Colonic mucosa (tissue), 4 donors: ENCODE measurements at regions not wholly inside any gene's neighbourhood (a gene's known extent, or its start where the extent isn't known, plus 50 kb on each side); places are given as distances from the start of the nearest gene placed in this dataset.
"Not testable (repeated sequence)": the region's sequence is repeated elsewhere in the genome, so short reads cannot be mapped to it uniquely, and the experiment has no call there.

Source experiments
- DNase-seq: peaks from one replicate; pipeline ENCODE4 v3.0.0-alpha.2; 2020
- H3K27ac ChIP-seq: fragments of 200-600 bp; one replicate; pipeline ENCODE4 v1.8.0; 2021
- H3K27me3 ChIP-seq: fragments of 200-600 bp; one replicate; pipeline ENCODE4 v1.8.0; 2021
- H3K36me3 ChIP-seq: fragments of 200-600 bp; one replicate; pipeline ENCODE4 v1.8.0; 2021
- H3K4me1 ChIP-seq: fragments of 200-600 bp; one replicate; pipeline ENCODE4 v1.8.0; 2021; ENCODE audit warnings: mild to moderate bottlenecking
- H3K4me3 ChIP-seq: fragments of 200-600 bp; one replicate; pipeline ENCODE4 v1.8.0; 2021
- H3K9ac ChIP-seq, 2 donors: one replicate each; pipeline ENCODE4 v1.7.0; 2013; ENCODE audit warnings: control low read depth in 2 of 2, low read depth in 2 of 2, low read length in 2 of 2
- H3K9me3 ChIP-seq: fragments of 200-600 bp; one replicate; pipeline ENCODE4 v1.8.0; 2021
- intact Hi-C: fragments of 100-400 bp; cut with DNase I; formaldehyde crosslinking; loops from one replicate; pipeline ENCODE4 v1.14.1; 2022
- TF ChIP-seq, protein P1 (sequence below): fragments of 200-600 bp; IDR thresholded peaks from one replicate; pipeline ENCODE4 v1.8.0; 2022; ENCODE audit warnings: antibody characterized with exemption, mild to moderate bottlenecking
- donor health status: healthy.
- donor health status: DM: no; HTN: no; CAD: no.
- donor health status: DM: no; HTN: no; CAD: no.

DNA sequence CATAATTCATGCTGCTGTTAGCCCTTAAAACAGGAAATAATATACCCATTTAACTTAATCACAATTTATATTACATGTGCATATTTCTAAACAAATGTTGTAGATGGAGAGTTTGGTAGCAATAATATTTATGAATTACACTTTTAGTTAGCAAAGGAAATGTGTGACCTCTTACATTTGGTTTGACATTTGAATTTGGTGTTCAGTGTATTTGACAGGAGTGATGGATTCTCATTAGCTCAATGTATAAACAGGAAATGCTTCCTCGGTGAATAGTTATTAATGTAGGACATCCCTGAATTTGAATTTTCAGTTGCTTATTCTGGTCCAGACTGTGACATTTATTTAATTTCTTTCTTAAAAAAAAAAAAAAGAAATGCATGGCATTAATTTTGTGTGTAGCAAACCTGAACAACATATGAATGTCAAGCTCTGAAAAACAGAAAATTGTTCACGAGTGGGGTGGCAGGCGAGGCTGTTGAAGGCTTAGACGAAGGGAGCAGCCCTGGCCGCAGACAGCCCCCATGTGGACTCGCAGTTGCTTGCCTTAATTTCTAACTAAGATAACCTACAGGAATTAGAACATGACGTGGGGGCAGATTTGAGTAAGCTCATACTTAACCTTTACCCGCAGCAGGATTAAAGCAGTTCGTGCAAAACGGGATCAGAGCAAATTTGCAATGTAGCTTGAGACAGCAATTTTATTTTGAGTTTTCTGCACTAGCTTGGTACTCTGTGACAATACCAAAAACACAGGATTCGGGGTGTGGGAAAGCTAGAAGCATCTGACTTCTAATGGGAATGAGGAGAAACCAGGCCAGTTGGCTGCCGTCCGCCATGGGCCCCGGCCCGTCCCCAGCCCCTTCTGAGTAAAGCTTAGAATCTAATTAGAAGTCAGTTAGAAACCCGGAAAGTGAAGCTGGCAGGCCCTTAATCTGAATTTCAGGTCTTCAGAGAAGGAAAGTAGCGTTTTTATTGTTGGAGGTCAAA lies 134.3 kb downstream of the MACROH2A1 start:
- no peak overlapping the region for H3K4me3 ChIP-seq
- no peak for DNase-seq
- no peaks in the 10 kb centered on the region for H3K36me3 ChIP-seq
- H3K9ac ChIP-seq, result no peak overlapping the region
- H3K4me1 ChIP-seq, result no peaks in the 10 kb centered on the region
- no peak overlapping the region for H3K27ac ChIP-seq
- no peaks in the 10 kb centered on the region for H3K9me3 ChIP-seq
- TF ChIP-seq, protein P1, sequence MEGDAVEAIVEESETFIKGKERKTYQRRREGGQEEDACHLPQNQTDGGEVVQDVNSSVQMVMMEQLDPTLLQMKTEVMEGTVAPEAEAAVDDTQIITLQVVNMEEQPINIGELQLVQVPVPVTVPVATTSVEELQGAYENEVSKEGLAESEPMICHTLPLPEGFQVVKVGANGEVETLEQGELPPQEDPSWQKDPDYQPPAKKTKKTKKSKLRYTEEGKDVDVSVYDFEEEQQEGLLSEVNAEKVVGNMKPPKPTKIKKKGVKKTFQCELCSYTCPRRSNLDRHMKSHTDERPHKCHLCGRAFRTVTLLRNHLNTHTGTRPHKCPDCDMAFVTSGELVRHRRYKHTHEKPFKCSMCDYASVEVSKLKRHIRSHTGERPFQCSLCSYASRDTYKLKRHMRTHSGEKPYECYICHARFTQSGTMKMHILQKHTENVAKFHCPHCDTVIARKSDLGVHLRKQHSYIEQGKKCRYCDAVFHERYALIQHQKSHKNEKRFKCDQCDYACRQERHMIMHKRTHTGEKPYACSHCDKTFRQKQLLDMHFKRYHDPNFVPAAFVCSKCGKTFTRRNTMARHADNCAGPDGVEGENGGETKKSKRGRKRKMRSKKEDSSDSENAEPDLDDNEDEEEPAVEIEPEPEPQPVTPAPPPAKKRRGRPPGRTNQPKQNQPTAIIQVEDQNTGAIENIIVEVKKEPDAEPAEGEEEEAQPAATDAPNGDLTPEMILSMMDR, result no peak
- no peaks in the 10 kb centered on the region for H3K27me3 ChIP-seq
- intact Hi-C loops, result no loop called here

DNA sequence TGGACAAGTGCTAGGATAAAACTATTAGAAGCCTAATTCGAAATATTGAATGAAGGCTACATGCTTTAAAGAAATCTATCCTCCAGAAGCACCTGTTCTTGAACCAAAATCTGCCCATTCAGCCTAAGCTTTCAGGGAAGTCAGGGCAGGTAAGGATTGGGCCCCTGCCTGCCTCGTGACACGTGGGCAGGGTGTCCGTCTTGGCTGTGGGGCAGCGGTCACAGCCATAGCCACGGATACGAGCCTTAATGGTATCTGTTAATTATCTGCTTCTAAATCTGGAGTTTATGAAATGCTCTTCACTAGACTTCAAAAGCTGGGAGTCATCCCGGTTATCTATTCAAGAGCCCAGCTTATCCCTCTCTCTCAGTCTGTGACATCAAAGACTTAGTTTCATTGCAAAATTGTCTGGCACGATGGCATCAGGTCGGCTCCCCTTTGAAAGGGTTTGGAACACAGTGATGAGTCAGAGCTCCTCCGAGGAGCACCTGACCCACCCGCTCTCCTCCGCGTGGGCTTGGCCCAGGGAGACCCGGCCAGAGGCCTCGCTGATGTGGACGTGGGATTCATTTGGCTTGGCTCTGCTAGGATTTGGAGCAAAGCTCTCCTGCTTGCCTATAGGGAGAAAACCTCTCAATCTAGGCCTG lies 135.9 kb downstream of the MACROH2A1 start:
- Histone ChIP-seq H3K9ac (no peak overlapping the region), H3K36me3 (no peaks in the 10 kb centered on the region), H3K27me3 (no peaks in the 10 kb centered on the region), H3K4me1 (no peaks in the 10 kb centered on the region), H3K9me3 (no peaks in the 10 kb centered on the region), H3K4me3 (no peak overlapping the region), H3K27ac (no peak overlapping the region)
- intact Hi-C loops, result no loop called here
- DNase-seq, result no peak
- TF ChIP-seq, protein P1, result no peak

DNA sequence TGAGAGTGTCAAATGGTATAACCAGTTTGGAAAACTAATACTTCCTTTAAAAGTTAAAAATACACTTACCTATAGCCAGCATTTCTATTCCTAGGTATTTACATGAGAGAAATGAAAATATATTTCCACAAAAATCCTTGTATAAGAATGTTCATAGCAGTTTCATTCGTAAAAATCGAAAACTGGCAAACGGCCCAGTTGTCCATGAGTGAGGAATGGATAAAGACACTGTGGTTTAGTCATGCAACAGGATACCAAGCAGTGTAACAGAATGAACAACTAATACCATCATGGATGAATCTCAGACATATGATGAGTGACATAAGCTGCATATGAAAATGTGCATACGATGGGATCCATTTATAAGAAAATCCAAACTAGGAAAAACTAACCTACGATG lies 136.7 kb downstream of the MACROH2A1 start:
- no peaks in the 10 kb centered on the region for H3K27me3 ChIP-seq
- H3K9me3 ChIP-seq, result no peaks in the 10 kb centered on the region
- no peak overlapping the region for H3K9ac ChIP-seq
- DNase-seq, result no peak
- intact Hi-C loops, result no loop called here
- TF ChIP-seq, protein P1, result no peak
- H3K36me3 ChIP-seq, result no peaks in the 10 kb centered on the region
- H3K27ac ChIP-seq, result no peak overlapping the region
- H3K4me1 ChIP-seq, result no peaks in the 10 kb centered on the region
- H3K4me3 ChIP-seq, result no peak overlapping the region

DNA sequence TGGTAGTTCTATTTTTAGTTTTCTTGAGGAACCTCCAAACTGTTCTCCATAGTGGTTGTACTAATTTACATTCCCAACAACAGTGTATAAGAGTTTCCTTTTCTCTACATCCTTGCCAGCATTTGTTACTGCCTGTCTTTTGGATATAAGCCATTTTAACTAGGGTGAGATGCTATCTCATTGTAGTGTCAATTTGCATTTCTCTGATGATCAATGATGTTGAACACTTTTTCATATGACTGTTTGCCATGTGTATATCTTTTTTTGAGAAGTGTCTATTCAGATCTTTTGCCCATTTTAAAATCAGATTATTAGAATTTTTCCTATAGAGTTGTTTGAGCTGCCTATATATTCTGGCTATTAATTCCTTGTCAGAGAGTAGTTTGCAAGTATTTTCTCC lies 138.9 kb downstream of the MACROH2A1 start:
- H3K4me3 ChIP-seq, H3K9ac ChIP-seq, H3K4me1 ChIP-seq, DNase-seq, H3K27me3 ChIP-seq, H3K36me3 ChIP-seq, intact Hi-C loops, H3K9me3 ChIP-seq, H3K27ac ChIP-seq: not testable (repeated sequence)

DNA sequence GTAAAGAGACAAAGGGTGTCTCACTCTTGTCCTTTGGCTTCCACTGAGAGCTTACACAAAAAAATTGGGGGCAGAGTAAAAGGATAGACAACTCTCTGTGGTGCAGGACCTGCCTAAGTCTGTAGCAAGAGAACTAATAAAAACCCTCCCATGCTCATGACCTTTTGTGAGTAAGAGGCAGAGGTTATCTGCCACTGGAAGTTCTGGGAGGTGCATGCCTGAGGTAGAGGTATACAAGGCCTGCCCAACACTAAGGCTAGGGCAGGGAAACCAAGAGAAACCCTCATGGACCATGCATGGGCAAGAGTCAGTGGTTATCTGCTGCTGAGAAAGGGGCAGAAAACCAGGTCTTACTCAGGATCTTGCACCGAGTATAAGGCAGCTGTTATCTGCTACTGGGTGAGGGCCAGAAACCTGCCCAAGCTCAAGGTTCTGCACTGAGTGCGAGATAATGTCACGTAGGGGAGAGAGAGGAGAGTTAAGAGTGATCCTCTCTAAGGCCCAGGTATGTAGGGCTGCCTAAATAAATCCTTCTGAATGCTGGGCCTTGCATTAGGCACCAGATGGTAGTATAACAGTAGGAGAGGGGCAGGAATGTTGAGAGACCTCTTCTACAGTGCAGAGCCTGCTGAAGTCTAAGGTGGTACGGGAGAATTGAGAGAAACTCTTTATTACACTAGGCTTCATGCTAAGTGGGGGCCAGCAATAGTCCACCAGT lies 143.4 kb downstream of the MACROH2A1 start:
- no peak for DNase-seq
- Histone ChIP-seq H3K4me3 (no peak overlapping the region), H3K27me3 (no peaks in the 10 kb centered on the region), H3K36me3 (no peaks in the 10 kb centered on the region), H3K9me3 (no peaks in the 10 kb centered on the region), H3K4me1 (no peaks in the 10 kb centered on the region), H3K27ac (no peak overlapping the region), H3K9ac (no peak overlapping the region)
- TF ChIP-seq, protein P1, result no peak
- intact Hi-C loops, result no loop called here
